VCaP (cell line): ENCODE measurements at regions not wholly inside any gene's neighbourhood (a gene's known extent, or its start where the extent isn't known, plus 50 kb on each side); places are given as distances from the start of the nearest gene placed in this dataset.

Experiments used
- H3K27ac ChIP-seq: fragments of 450-650 bp; 2 replicates; pipeline ENCODE4 v1.5.1; 2017
- CTCF ChIP-seq: fragments of 450-650 bp; conservative IDR thresholded peaks from 2 replicates; pipeline ENCODE4 v1.5.1; 2017; ENCODE audit warnings: mild to moderate bottlenecking, moderate library complexity

GRCh38 chr4:53672873-53673272 is 81.6 kb upstream of the LNX1 start:
- TF ChIP-seq CTCF: no peak
- H3K27ac ChIP-seq: no peak overlapping the region

- TF ChIP-seq CTCF: no peak
These were observed 80.5 kb upstream of the LNX1 start for GRCh38 chr4:53671757-53672156.

GRCh38 chr4:53659737-53660136 is 68.5 kb upstream of the LNX1 start:
- TF ChIP-seq CTCF: no peak
- no peak overlapping the region for H3K27ac ChIP-seq

More at GRCh38 chr4:53671757-53672156, 80.5 kb upstream of the LNX1 start:
- H3K27ac ChIP-seq: no peak overlapping the region; the same call in 1 of the 2 replicates

GRCh38 chr4:53659112-53659511 is 67.8 kb upstream of the LNX1 start:
- no peak for TF ChIP-seq CTCF
- H3K27ac ChIP-seq: no peak overlapping the region

GRCh38 chr4:53658029-53658428 is 66.7 kb upstream of the LNX1 start:
- no peak for TF ChIP-seq CTCF
- no peak overlapping the region for H3K27ac ChIP-seq

- TF ChIP-seq CTCF: peak; percentile 66
- H3K27ac ChIP-seq: peak overlapping the region; percentile 88; the same call in 1 of the 2 replicates
These were observed 65.2 kb upstream of the LNX1 start for GRCh38 chr4:53656421-53656981.

GRCh38 chr4:53654300-53654758 is 63.0 kb upstream of the LNX1 start:
- TF ChIP-seq CTCF: no peak

More at GRCh38 chr4:53654300-53654758, 63.0 kb upstream of the LNX1 start:
- peak overlapping the region; percentile 88 for H3K27ac ChIP-seq
